SK-N-MC (cell line): ENCODE measurements at regions not wholly inside any gene's neighbourhood (a gene's known extent, or its start where the extent isn't known, plus 50 kb on each side); places are given as distances from the start of the nearest gene placed in this dataset.

Experiments
- EZH2 ChIP-seq: fragments of 200-600 bp; sonication (generic); IDR thresholded peaks from one replicate; pipeline ENCODE4 v1.6.1; 2017; ENCODE audit warnings: antibody characterized with exemption
- POLR2AphosphoS5 ChIP-seq: IDR thresholded peaks from 2 replicates; pipeline ENCODE4 v1.6.1; 2012; ENCODE audit warnings: mild to moderate bottlenecking, low read depth, low read length, borderline replicate concordance

DNA sequence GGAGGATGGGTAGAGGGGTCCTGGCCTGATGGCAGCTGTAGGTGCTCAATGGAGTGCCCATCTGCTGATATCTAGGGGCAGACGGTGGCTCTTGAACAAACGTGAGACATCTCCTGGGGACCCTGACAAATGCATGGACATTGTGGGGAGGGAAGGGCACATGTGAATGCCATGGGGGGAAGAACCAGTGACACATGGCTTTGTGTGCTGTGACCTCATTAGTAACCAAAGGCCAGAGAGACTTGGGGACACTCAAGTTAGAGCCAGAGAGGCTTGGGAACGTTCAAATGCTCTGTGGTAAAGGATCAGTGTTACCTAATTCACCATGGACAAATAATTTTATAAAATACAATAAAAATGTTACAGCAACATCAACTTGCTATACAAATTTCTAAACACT is 151.8 kb downstream of the ESM1 start:
- TF ChIP-seq EZH2 (no peak), POLR2AphosphoS5 (no peak)
